Fibroblast of lung (primary cell): ENCODE measurements at regions not wholly inside any gene's neighbourhood (a gene's known extent, or its start where the extent isn't known, plus 50 kb on each side); places are given as distances from the start of the nearest gene placed in this dataset.

ENCODE experiments used
- DNase-seq, 2 donors: peaks; one replicate each; pipeline versions ENCODE4 v3.0.0 to v3.0.0-alpha.2; 2010; ENCODE audit warnings: low read depth in 2 of 2
- H2AFZ ChIP-seq: 2 replicates; pipeline ENCODE4 v1.5.1; 2012; ENCODE audit warnings: low read length, control low read depth, inconsistent platforms
- H3K27ac ChIP-seq: 2 replicates; pipeline ENCODE4 v1.5.1; 2011; ENCODE audit warnings: low read length, control low read depth; ENCODE audit not compliant: insufficient read depth
- H3K27me3 ChIP-seq: 2 replicates; pipeline ENCODE4 v1.5.1; 2011; ENCODE audit warnings: mild to moderate bottlenecking, low read length; ENCODE audit not compliant: control insufficient read depth, insufficient read depth
- H3K36me3 ChIP-seq: 2 replicates; pipeline ENCODE4 v1.5.1; 2011; ENCODE audit warnings: low read length; ENCODE audit not compliant: control insufficient read depth, insufficient read depth
- H3K4me1 ChIP-seq: 2 replicates; pipeline ENCODE4 v1.5.1; 2011; ENCODE audit warnings: low read length; ENCODE audit not compliant: control insufficient read depth, insufficient read depth; ENCODE audit errors: extremely low read depth
- H3K4me2 ChIP-seq: 2 replicates; pipeline ENCODE4 v1.5.1; 2011; ENCODE audit warnings: low read length, control low read depth; ENCODE audit not compliant: insufficient read depth; ENCODE audit errors: extremely low read depth
- H3K4me3 ChIP-seq, 4 experiments: fragments of 200-600 bp in 1 of 4; sonication (generic) in 1 of 4; replicated peaks in 1 of 4; 2 replicates each; pipeline ENCODE4 v1.5.1; 2011 to 2016; ENCODE audit warnings: low read length in 4 of 4, low read depth in 3 of 4, mild to moderate bottlenecking in 3 of 4, control low read depth in 2 of 4, inconsistent platforms in 1 of 4, mixed read lengths in 1 of 4; ENCODE audit not compliant: insufficient read depth in 1 of 4; ENCODE audit errors: control extremely low read depth in 1 of 4
- H3K79me2 ChIP-seq: 2 replicates; pipeline ENCODE4 v1.5.1; 2012; ENCODE audit warnings: mild to moderate bottlenecking, low read length, inconsistent platforms; ENCODE audit not compliant: control insufficient read depth, insufficient read depth
- H3K9ac ChIP-seq: 2 replicates; pipeline ENCODE4 v1.5.1; 2011; ENCODE audit warnings: mild to moderate bottlenecking, low read length, control low read depth; ENCODE audit not compliant: insufficient read depth
- H3K9me3 ChIP-seq: 2 replicates; pipeline ENCODE4 v1.5.1; 2012; ENCODE audit warnings: low read depth, low read length; ENCODE audit not compliant: control insufficient read depth, insufficient read depth
- H4K20me1 ChIP-seq: 2 replicates; pipeline ENCODE4 v1.5.1; 2011; ENCODE audit warnings: low read length; ENCODE audit not compliant: control insufficient read depth, insufficient read depth; ENCODE audit errors: extremely low read depth
- CTCF ChIP-seq, 2 donors: IDR thresholded peaks in 1 of 2; conservative IDR thresholded peaks in 1 of 2; 1 replicate in 1 of 2; 2 replicates in 1 of 2; pipeline ENCODE4 v1.5.1; 2011 to 2012; ENCODE audit warnings: low read length in 2 of 2, control low read depth in 1 of 2, inconsistent platforms in 1 of 2, low read depth in 1 of 2, mild to moderate bottlenecking in 1 of 2
- EZH2 ChIP-seq: IDR thresholded peaks from 2 replicates; pipeline ENCODE4 v1.5.1; 2012; ENCODE audit warnings: low read length, control low read depth, mild to moderate bottlenecking; ENCODE audit errors: missing control alignments

GRCh38 chr2:61620244-61621159 is 82.3 kb upstream of the XPO1 start:
- Histone ChIP-seq H3K27ac (no peak overlapping the region), H4K20me1 (no peaks in the 10 kb centered on the region), H3K79me2 (no peaks in the 10 kb centered on the region), H3K4me1 (no peaks in the 10 kb centered on the region), H3K9me3 (no peaks in the 10 kb centered on the region), H3K27me3 (no peaks in the 10 kb centered on the region), H2AFZ (no peak overlapping the region), H3K36me3 (no peaks in the 10 kb centered on the region), H3K4me2 (no peak overlapping the region), H3K9ac (no peak overlapping the region), H3K4me3 (no peak overlapping the region)
- peak; percentile 76 to 93 for DNase-seq
- no peak for TF ChIP-seq CTCF (conservative IDR thresholded peaks at IDR 0.05 in 1 of 2, IDR thresholded peaks at IDR 0.05 in 1 of 2; ENCODE audit: low read depth in 1 of 2, low read length in 2 of 2)
- no peak for TF ChIP-seq EZH2

- H4K20me1 ChIP-seq, result no peaks in the 10 kb centered on the region
- H3K9ac ChIP-seq, result no peak overlapping the region
- no peaks in the 10 kb centered on the region for H3K4me1 ChIP-seq
- H3K4me2 ChIP-seq, result no peak overlapping the region
- no peaks in the 10 kb centered on the region for H3K79me2 ChIP-seq
- H3K27ac ChIP-seq, result no peak overlapping the region
- no peak overlapping the region for H2AFZ ChIP-seq
- no peaks in the 10 kb centered on the region for H3K36me3 ChIP-seq
- H3K27me3 ChIP-seq, result no peaks in the 10 kb centered on the region
- TF ChIP-seq EZH2, result no peak
- no peak for TF ChIP-seq CTCF (conservative IDR thresholded peaks at IDR 0.05 in 1 of 2, IDR thresholded peaks at IDR 0.05 in 1 of 2; ENCODE audit: low read depth in 1 of 2, low read length in 2 of 2)
- H3K9me3 ChIP-seq, result no peaks in the 10 kb centered on the region
- H3K4me3 ChIP-seq, result no peak overlapping the region
- no peak for DNase-seq
Observed at GRCh38 chr2:61619561-61619960, 81.4 kb upstream of the XPO1 start.

DNA sequence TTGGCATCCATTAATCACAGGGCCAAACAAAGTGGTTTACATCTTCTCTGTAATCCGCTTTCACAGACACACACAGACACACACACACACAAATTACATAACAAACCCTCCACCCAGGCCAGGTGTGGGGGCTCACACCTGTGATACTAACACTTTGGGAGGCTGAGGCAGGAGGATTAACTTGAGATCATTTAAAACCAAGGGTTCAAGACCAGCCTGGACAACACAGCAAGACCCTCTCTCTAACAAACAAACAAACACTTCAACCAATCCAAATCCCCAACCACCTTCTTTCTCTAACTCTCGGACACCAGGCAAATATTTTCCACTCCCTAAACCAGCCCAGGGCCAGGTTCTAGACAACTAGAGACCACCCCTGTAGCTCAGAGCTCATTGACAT is 79.5 kb upstream of the XPO1 start:
- Histone ChIP-seq H3K4me3 (no peak overlapping the region), H3K4me1 (no peaks in the 10 kb centered on the region), H3K79me2 (no peaks in the 10 kb centered on the region), H2AFZ (no peak overlapping the region), H3K27ac (no peak overlapping the region), H4K20me1 (no peaks in the 10 kb centered on the region), H3K9ac (no peak overlapping the region), H3K27me3 (no peaks in the 10 kb centered on the region), H3K9me3 (no peaks in the 10 kb centered on the region), H3K36me3 (no peaks in the 10 kb centered on the region), H3K4me2 (no peak overlapping the region)
- TF ChIP-seq CTCF (conservative IDR thresholded peaks at IDR 0.05 in 1 of 2, IDR thresholded peaks at IDR 0.05 in 1 of 2; ENCODE audit: low read depth in 1 of 2, low read length in 2 of 2) (no peak), EZH2 (no peak)
- DNase-seq, result no peak
